ENCODE measurements at regions not wholly inside any gene's neighbourhood (a gene's known extent, or its start where the extent isn't known, plus 50 kb on each side); places are given as distances from the start of the nearest gene placed in this dataset.
A peak's percentile ranks its signal among the peaks of the same experiment; 100 is the strongest.
"Not testable (repeated sequence)": the region's sequence is repeated elsewhere in the genome, so short reads cannot be mapped to it uniquely, and the experiment has no call there.

GRCh38 chr3:112736805-112737566 is 96.0 kb upstream of the CCDC80 start:
- DNase-seq, result no peak

GRCh38 chr3:112736386-112736785 is 95.4 kb upstream of the CCDC80 start:
- no peak for DNase-seq

GRCh38 chr3:112735926-112736325 is 95.0 kb upstream of the CCDC80 start:
- no peak for DNase-seq

GRCh38 chr3:112734736-112735350 is 93.9 kb upstream of the CCDC80 start:
- DNase-seq, result peak; percentile 47

GRCh38 chr3:112734171-112734570 is 93.2 kb upstream of the CCDC80 start:
- no peak for DNase-seq

- no peak for DNase-seq
Measured at GRCh38 chr3:112730210-112730609, 89.3 kb upstream of the CCDC80 start.

- no peak for DNase-seq
Measured at GRCh38 chr3:112721231-112721630, 80.3 kb upstream of the CCDC80 start.

GRCh38 chr3:112718967-112719366 is 78.0 kb upstream of the CCDC80 start:
- no peak for DNase-seq

GRCh38 chr3:112718516-112718915 is 77.6 kb upstream of the CCDC80 start:
- no peak for DNase-seq

- no peak for DNase-seq
Measured at GRCh38 chr3:112709911-112710310, 69.0 kb upstream of the CCDC80 start.

- DNase-seq, result no peak
Measured at GRCh38 chr3:112699436-112699978, 58.6 kb upstream of the CCDC80 start.

GRCh38 chr3:112698442-112698841 is 57.5 kb upstream of the CCDC80 start:
- DNase-seq, result not testable (repeated sequence)

GRCh38 chr3:112696244-112696643 is 55.3 kb upstream of the CCDC80 start:
- DNase-seq, result not testable (repeated sequence)

GRCh38 chr3:112695377-112696108 is 54.6 kb upstream of the CCDC80 start:
- not testable (repeated sequence) for DNase-seq

GRCh38 chr3:112694906-112695305 is 54.0 kb upstream of the CCDC80 start:
- DNase-seq, result not testable (repeated sequence)

- DNase-seq, result no peak
Measured at GRCh38 chr3:112693186-112693585, 52.2 kb upstream of the CCDC80 start.

Measured in NCI-H1694 (cell line).